ENCODE measurements at regions not wholly inside any gene's neighbourhood (a gene's known extent, or its start where the extent isn't known, plus 50 kb on each side); places are given as distances from the start of the nearest gene placed in this dataset.

- H2AFZ ChIP-seq (ENCODE audit: low read length) = no peak overlapping the region
- no peaks in the 10 kb centered on the region for H3K4me1 ChIP-seq (ENCODE audit: control insufficient read depth, extremely low read depth, insufficient read depth, low read length)
- no peak overlapping the region for H3K4me3 ChIP-seq (replicated peaks in 1 of 4; ENCODE audit: control extremely low read depth in 1 of 4, insufficient read depth in 1 of 4, low read depth in 3 of 4, low read length in 4 of 4)
- no peaks in the 10 kb centered on the region for H3K9me3 ChIP-seq (ENCODE audit: control insufficient read depth, insufficient read depth, low read depth, low read length)
- H3K4me2 ChIP-seq (ENCODE audit: extremely low read depth, insufficient read depth, low read length) = no peak overlapping the region
- no peak overlapping the region for H3K27ac ChIP-seq (ENCODE audit: insufficient read depth, low read length)
- no peaks in the 10 kb centered on the region for H3K27me3 ChIP-seq (ENCODE audit: control insufficient read depth, insufficient read depth, low read length)
- H3K36me3 ChIP-seq (ENCODE audit: control insufficient read depth, insufficient read depth, low read length) = no peaks in the 10 kb centered on the region
- DNase-seq (ENCODE audit: low read depth in 2 of 2) = no peak
- H3K9ac ChIP-seq (ENCODE audit: insufficient read depth, low read length) = no peak overlapping the region
- TF ChIP-seq EZH2 (IDR thresholded peaks at IDR 0.05; ENCODE audit: low read length, missing control alignments) (no peak), CTCF (conservative IDR thresholded peaks at IDR 0.05 in 1 of 2, IDR thresholded peaks at IDR 0.05 in 1 of 2; ENCODE audit: low read depth in 1 of 2, low read length in 2 of 2) (no peak)
- no peaks in the 10 kb centered on the region for H3K79me2 ChIP-seq (ENCODE audit: control insufficient read depth, insufficient read depth, low read length)
- H4K20me1 ChIP-seq (ENCODE audit: control insufficient read depth, extremely low read depth, insufficient read depth, low read length) = no peaks in the 10 kb centered on the region
These were observed 249.7 kb downstream of the RPRM start for GRCh38 chr2:153228904-153229303.

- no peaks in the 10 kb centered on the region for H3K36me3 ChIP-seq (ENCODE audit: control insufficient read depth, insufficient read depth, low read length)
- no peak overlapping the region for H3K4me3 ChIP-seq (replicated peaks in 1 of 4; ENCODE audit: control extremely low read depth in 1 of 4, insufficient read depth in 1 of 4, low read depth in 3 of 4, low read length in 4 of 4)
- H3K9me3 ChIP-seq (ENCODE audit: control insufficient read depth, insufficient read depth, low read depth, low read length) = no peaks in the 10 kb centered on the region
- H3K27ac ChIP-seq (ENCODE audit: insufficient read depth, low read length) = no peak overlapping the region
- H3K9ac ChIP-seq (ENCODE audit: insufficient read depth, low read length) = no peak overlapping the region
- H3K4me1 ChIP-seq (ENCODE audit: control insufficient read depth, extremely low read depth, insufficient read depth, low read length) = no peaks in the 10 kb centered on the region
- no peaks in the 10 kb centered on the region for H4K20me1 ChIP-seq (ENCODE audit: control insufficient read depth, extremely low read depth, insufficient read depth, low read length)
- TF ChIP-seq EZH2 (IDR thresholded peaks at IDR 0.05; ENCODE audit: low read length, missing control alignments) (no peak), CTCF (conservative IDR thresholded peaks at IDR 0.05 in 1 of 2, IDR thresholded peaks at IDR 0.05 in 1 of 2; ENCODE audit: low read depth in 1 of 2, low read length in 2 of 2) (no peak)
- DNase-seq (ENCODE audit: low read depth in 2 of 2) = no peak
- no peak overlapping the region for H2AFZ ChIP-seq (ENCODE audit: low read length)
- no peak overlapping the region for H3K4me2 ChIP-seq (ENCODE audit: extremely low read depth, insufficient read depth, low read length)
- no peaks in the 10 kb centered on the region for H3K27me3 ChIP-seq (ENCODE audit: control insufficient read depth, insufficient read depth, low read length)
- H3K79me2 ChIP-seq (ENCODE audit: control insufficient read depth, insufficient read depth, low read length) = no peaks in the 10 kb centered on the region
These were observed 250.6 kb downstream of the RPRM start for GRCh38 chr2:153227981-153228380.

- no peak overlapping the region for H3K9ac ChIP-seq (ENCODE audit: insufficient read depth, low read length)
- no peaks in the 10 kb centered on the region for H3K36me3 ChIP-seq (ENCODE audit: control insufficient read depth, insufficient read depth, low read length)
- no peak overlapping the region for H2AFZ ChIP-seq (ENCODE audit: low read length)
- no peak overlapping the region for H3K27ac ChIP-seq (ENCODE audit: insufficient read depth, low read length)
- H3K9me3 ChIP-seq (ENCODE audit: control insufficient read depth, insufficient read depth, low read depth, low read length) = no peaks in the 10 kb centered on the region
- no peaks in the 10 kb centered on the region for H3K27me3 ChIP-seq (ENCODE audit: control insufficient read depth, insufficient read depth, low read length)
- DNase-seq (ENCODE audit: low read depth in 2 of 2) = no peak
- no peaks in the 10 kb centered on the region for H3K79me2 ChIP-seq (ENCODE audit: control insufficient read depth, insufficient read depth, low read length)
- H3K4me3 ChIP-seq (replicated peaks in 1 of 4; ENCODE audit: control extremely low read depth in 1 of 4, insufficient read depth in 1 of 4, low read depth in 3 of 4, low read length in 4 of 4) = no peak overlapping the region
- H3K4me1 ChIP-seq (ENCODE audit: control insufficient read depth, extremely low read depth, insufficient read depth, low read length) = no peaks in the 10 kb centered on the region
- no peaks in the 10 kb centered on the region for H4K20me1 ChIP-seq (ENCODE audit: control insufficient read depth, extremely low read depth, insufficient read depth, low read length)
- TF ChIP-seq EZH2 (IDR thresholded peaks at IDR 0.05; ENCODE audit: low read length, missing control alignments) (no peak), CTCF (conservative IDR thresholded peaks at IDR 0.05 in 1 of 2, IDR thresholded peaks at IDR 0.05 in 1 of 2; ENCODE audit: low read depth in 1 of 2, low read length in 2 of 2) (no peak)
- H3K4me2 ChIP-seq (ENCODE audit: extremely low read depth, insufficient read depth, low read length) = no peak overlapping the region
These were observed 256.1 kb downstream of the RPRM start for GRCh38 chr2:153222231-153223165.

Measured in fibroblast of lung (primary cell).